Mononuclear cell (primary cell): ENCODE measurements at regions not wholly inside any gene's neighbourhood (a gene's known extent, or its start where the extent isn't known, plus 50 kb on each side); places are given as distances from the start of the nearest gene placed in this dataset.

ENCODE experiments used
- H3K27me3 ChIP-seq: 2 replicates; pipeline ENCODE4 v1.6.0; 2011; ENCODE audit warnings: low read length, control low read depth; ENCODE audit not compliant: insufficient read depth
- H3K4me1 ChIP-seq: 2 replicates; pipeline ENCODE4 v1.5.1; 2011; ENCODE audit warnings: mild to moderate bottlenecking, low read length, control low read depth; ENCODE audit not compliant: insufficient read depth
- H3K4me3 ChIP-seq: 2 replicates; pipeline ENCODE4 v1.5.1; 2011; ENCODE audit warnings: mild to moderate bottlenecking, low read length, moderate library complexity
- H3K9me3 ChIP-seq: 2 replicates; pipeline ENCODE4 v1.5.1; 2011; ENCODE audit warnings: low read depth, mild to moderate bottlenecking, control low read depth, low read length

- Histone ChIP-seq H3K9me3 (no peaks in the 10 kb centered on the region), H3K4me1 (no peaks in the 10 kb centered on the region), H3K27me3 (no peaks in the 10 kb centered on the region), H3K4me3 (no peak overlapping the region)
These were observed 700.2 kb downstream of the TYW1 start for GRCh38 chr7:67696878-67697277.

- H3K4me3 ChIP-seq = no peak overlapping the region
- no peaks in the 10 kb centered on the region for H3K27me3 ChIP-seq
- no peaks in the 10 kb centered on the region for H3K9me3 ChIP-seq
- H3K4me1 ChIP-seq = no peaks in the 10 kb centered on the region
These were observed 701.7 kb downstream of the TYW1 start for GRCh38 chr7:67698354-67698753.

- Histone ChIP-seq H3K9me3 (no peaks in the 10 kb centered on the region), H3K4me3 (no peak overlapping the region), H3K27me3 (no peaks in the 10 kb centered on the region), H3K4me1 (no peaks in the 10 kb centered on the region)
These were observed 709.2 kb downstream of the TYW1 start for GRCh38 chr7:67705850-67706249.

- Histone ChIP-seq H3K27me3 (no peaks in the 10 kb centered on the region), H3K9me3 (no peaks in the 10 kb centered on the region), H3K4me1 (no peaks in the 10 kb centered on the region), H3K4me3 (no peak overlapping the region)
These were observed 715.1 kb downstream of the TYW1 start for GRCh38 chr7:67711706-67712105.

DNA sequence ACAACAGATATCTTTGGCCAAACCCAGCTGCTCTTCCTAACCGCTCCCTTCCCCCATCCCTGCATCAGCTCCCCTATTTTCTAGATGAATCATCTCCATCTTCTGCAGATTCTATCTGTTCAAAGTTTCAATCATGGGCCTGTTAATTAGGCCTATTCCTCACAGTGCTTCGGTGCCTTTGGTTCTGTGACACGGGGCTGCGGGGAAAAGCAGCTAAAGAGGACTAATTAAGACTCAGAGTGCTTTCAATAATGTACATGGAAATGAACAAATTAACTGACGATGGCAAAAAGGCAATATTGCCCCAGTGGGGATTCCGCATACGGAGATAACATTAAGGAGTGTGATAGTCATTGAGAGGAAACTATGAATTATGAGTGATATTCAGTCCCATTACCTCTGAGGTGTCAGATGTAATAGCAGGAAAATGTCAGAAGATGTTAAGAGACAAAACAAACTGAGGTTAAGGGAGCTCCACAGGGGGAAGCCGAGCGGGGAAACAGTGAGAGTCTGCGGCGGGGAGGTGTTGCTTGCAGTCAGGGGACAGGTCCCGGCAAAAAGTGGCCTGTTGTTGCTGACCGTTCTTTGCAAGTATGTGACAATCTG, 716.9 kb downstream of the TYW1 start:
- Histone ChIP-seq H3K4me3 (no peak overlapping the region), H3K27me3 (no peaks in the 10 kb centered on the region), H3K4me1 (no peaks in the 10 kb centered on the region), H3K9me3 (no peaks in the 10 kb centered on the region)

DNA sequence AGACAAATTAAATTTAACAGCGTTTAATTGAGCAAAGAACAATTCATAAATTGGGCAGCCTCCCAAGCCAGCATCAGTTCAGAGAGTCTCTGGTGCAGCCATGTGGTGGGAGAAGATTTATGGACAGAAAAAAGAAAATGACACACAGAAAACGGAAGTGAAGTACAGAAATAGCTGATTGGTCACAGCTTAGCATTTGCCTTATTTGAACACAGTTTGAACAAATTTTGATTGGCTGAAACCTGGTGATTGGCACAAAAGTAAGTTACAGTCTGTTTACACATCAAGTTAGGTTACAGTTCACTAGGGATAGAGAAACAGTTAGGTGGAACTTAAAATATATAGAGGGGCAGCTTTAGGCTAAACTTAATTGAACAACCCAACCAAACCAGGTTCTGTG, 720.1 kb downstream of the TYW1 start:
- Histone ChIP-seq H3K9me3 (no peaks in the 10 kb centered on the region), H3K27me3 (no peaks in the 10 kb centered on the region), H3K4me3 (no peak overlapping the region), H3K4me1 (no peaks in the 10 kb centered on the region)

GRCh38 chr7:67723591-67723990, 727.0 kb downstream of the TYW1 start:
- H3K4me3 ChIP-seq = no peak overlapping the region
- H3K4me1 ChIP-seq = no peaks in the 10 kb centered on the region
- no peaks in the 10 kb centered on the region for H3K27me3 ChIP-seq
- H3K9me3 ChIP-seq = no peaks in the 10 kb centered on the region

DNA sequence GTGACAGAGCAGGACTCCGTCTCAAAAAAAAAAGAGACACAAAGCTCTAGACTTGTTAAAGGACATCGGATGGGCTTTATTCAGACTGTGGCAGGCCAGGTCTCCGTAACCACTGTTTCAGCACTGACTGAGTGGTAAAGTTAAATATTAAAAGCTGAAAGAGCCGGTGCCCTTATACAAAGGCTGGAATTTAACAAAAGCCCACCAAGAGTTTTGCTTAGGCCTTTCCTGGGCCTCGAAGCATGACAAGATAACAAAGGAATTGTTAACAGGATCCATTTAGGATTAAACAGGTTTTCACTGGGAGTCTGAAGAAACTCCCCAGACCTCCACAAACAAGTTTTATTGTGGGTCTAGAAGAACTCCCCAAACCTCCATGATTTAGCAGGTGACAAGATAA, 727.8 kb downstream of the TYW1 start:
- Histone ChIP-seq H3K4me3 (no peak overlapping the region), H3K4me1 (no peaks in the 10 kb centered on the region), H3K27me3 (no peaks in the 10 kb centered on the region), H3K9me3 (no peaks in the 10 kb centered on the region)

DNA sequence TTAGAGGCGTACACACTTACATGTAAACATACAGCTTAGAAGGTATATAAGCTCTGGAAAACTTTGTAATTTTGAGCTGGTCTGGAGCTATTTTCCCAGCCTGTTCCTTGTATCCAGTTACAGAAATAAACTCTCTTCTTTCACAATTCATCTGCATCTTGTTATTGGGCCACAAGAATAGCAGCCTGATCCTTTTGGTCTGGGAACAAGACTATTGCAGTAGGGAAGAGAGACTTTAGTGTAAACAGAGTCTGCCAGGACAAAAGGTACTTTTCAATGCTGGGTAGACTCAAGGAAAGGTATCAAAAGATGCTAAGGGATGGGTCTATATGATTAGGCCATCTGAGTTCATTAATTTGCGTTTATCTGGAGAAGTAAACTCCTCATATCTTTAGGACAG, 728.3 kb downstream of the TYW1 start:
- Histone ChIP-seq H3K27me3 (no peaks in the 10 kb centered on the region), H3K4me3 (no peak overlapping the region), H3K4me1 (no peaks in the 10 kb centered on the region), H3K9me3 (no peaks in the 10 kb centered on the region)

GRCh38 chr7:67725423-67725822, 728.8 kb downstream of the TYW1 start:
- Histone ChIP-seq H3K9me3 (no peaks in the 10 kb centered on the region), H3K4me3 (no peak overlapping the region), H3K27me3 (no peaks in the 10 kb centered on the region), H3K4me1 (no peaks in the 10 kb centered on the region)

GRCh38 chr7:67729771-67730170, 733.1 kb downstream of the TYW1 start:
- Histone ChIP-seq H3K4me1 (no peaks in the 10 kb centered on the region), H3K27me3 (no peaks in the 10 kb centered on the region), H3K9me3 (no peaks in the 10 kb centered on the region), H3K4me3 (no peak overlapping the region)

DNA sequence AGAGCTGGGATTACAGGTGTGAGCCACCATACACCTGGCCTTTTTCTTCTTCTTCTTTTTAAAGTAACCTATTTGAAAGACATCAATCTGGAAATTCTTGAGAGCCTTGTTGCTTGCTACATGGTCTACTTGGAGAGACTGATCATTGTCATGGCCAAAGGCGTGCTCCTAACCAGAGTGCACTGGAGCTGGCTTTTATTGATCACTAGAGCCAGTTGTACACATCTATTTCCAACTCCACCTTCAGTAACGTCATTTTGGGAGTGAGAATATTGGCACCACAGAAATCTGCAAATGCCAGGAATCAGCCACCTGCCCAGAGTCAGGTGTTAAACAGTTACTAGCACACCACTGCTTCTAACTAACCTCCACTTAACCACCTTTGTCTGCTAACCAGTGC, 735.1 kb downstream of the TYW1 start:
- no peaks in the 10 kb centered on the region for H3K9me3 ChIP-seq
- no peaks in the 10 kb centered on the region for H3K27me3 ChIP-seq
- no peak overlapping the region for H3K4me3 ChIP-seq
- no peaks in the 10 kb centered on the region for H3K4me1 ChIP-seq

- no peak overlapping the region for H3K4me3 ChIP-seq
- no peaks in the 10 kb centered on the region for H3K4me1 ChIP-seq
- no peaks in the 10 kb centered on the region for H3K27me3 ChIP-seq
- no peaks in the 10 kb centered on the region for H3K9me3 ChIP-seq
These were observed 736.3 kb downstream of the TYW1 start for GRCh38 chr7:67732898-67733297.

DNA sequence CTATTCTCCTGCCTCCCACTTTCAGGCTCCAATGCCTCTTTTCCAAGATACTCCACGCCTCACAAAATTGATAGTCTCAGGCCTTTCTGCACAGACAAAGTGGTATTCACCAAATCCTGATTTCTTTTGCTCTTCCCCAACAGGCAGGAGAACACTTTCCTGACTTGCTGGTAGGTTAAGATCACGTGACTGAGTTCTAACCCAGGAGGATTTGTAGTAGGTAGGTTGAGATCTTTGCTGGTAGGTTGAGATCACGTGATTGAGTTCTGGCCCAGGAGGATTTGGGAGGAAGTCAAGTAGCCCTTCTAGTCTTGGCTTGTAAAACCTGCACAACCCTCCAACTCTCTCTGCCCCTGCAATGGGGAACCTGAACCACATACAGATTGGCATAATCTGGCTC, 741.5 kb downstream of the TYW1 start:
- H3K4me3 ChIP-seq = no peak overlapping the region
- H3K27me3 ChIP-seq = no peaks in the 10 kb centered on the region
- H3K4me1 ChIP-seq = no peaks in the 10 kb centered on the region
- H3K9me3 ChIP-seq = no peaks in the 10 kb centered on the region

DNA sequence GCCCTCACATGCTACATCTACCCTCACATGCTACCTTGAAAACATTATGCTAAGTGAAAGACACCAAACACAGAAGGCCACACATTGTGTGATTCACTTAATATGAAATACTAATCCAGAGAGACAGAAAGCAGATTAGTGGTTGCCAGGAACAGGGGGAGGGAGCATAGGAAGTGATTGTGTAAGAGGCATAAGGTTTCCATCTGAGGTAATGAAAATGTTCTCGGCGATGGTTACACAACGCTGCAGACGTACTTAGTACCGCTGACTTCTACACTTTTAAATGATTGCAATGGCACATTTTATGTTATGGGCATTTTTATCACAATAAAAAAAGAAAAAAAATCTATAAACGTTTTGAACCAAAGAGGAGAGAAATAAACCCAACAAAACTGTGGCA, 742.3 kb downstream of the TYW1 start:
- H3K4me3 ChIP-seq = no peak overlapping the region
- H3K9me3 ChIP-seq = no peaks in the 10 kb centered on the region
- H3K27me3 ChIP-seq = no peaks in the 10 kb centered on the region
- no peaks in the 10 kb centered on the region for H3K4me1 ChIP-seq

GRCh38 chr7:67743501-67743900, 746.9 kb downstream of the TYW1 start:
- no peaks in the 10 kb centered on the region for H3K4me1 ChIP-seq
- no peaks in the 10 kb centered on the region for H3K9me3 ChIP-seq
- no peaks in the 10 kb centered on the region for H3K27me3 ChIP-seq
- no peak overlapping the region for H3K4me3 ChIP-seq
